WERI-Rb-1 (cell line): ENCODE measurements at regions not wholly inside any gene's neighbourhood (a gene's known extent, or its start where the extent isn't known, plus 50 kb on each side); places are given as distances from the start of the nearest gene placed in this dataset.
"Not testable (repeated sequence)": the region's sequence is repeated elsewhere in the genome, so short reads cannot be mapped to it uniquely, and the experiment has no call there.

Experiments
- DNase-seq: peaks from one replicate; pipeline ENCODE4 v3.0.0-alpha.2; 2020
- H3K27ac ChIP-seq: fragments of 250-450 bp; sonication (Bioruptor Pico); 2 replicates; pipeline ENCODE4 v1.5.1; 2020; ENCODE audit warnings: mild to moderate bottlenecking, moderate library complexity
- H3K27me3 ChIP-seq: fragments of 250-450 bp; sonication (Bioruptor Pico); 2 replicates; pipeline ENCODE4 v1.5.1; 2021; ENCODE audit warnings: mild to moderate bottlenecking, low read depth, moderate library complexity; ENCODE audit not compliant: insufficient read depth, severe bottlenecking
- H3K36me3 ChIP-seq: fragments of 250-450 bp; sonication (Bioruptor Pico); 2 replicates; pipeline ENCODE4 v1.5.1; 2020; ENCODE audit warnings: mild to moderate bottlenecking, moderate library complexity
- H3K4me3 ChIP-seq: 2 replicates; pipeline ENCODE4 v1.5.1; 2011; ENCODE audit warnings: low read depth, mild to moderate bottlenecking, control low read depth, low read length
- H3K9me3 ChIP-seq: fragments of 250-450 bp; sonication (Bioruptor Pico); 2 replicates; pipeline ENCODE4 v1.5.1; 2021; ENCODE audit warnings: mild to moderate bottlenecking, moderate library complexity; ENCODE audit not compliant: severe bottlenecking
- CTCF ChIP-seq: IDR thresholded peaks from 2 replicates; pipeline ENCODE4 v1.5.1; 2011; ENCODE audit warnings: low read depth, mild to moderate bottlenecking, control low read depth, inconsistent platforms, low read length

- H3K9me3 ChIP-seq = no peaks in the 10 kb centered on the region
- DNase-seq = no peak
- TF ChIP-seq CTCF = no peak
- peaks cover 29% of the 10 kb centered on the region for H3K27me3 ChIP-seq
- no peaks in the 10 kb centered on the region for H3K36me3 ChIP-seq
- H3K27ac ChIP-seq = no peak overlapping the region
- H3K4me3 ChIP-seq = no peak overlapping the region
Observed at GRCh38 chrX:125210146-125210545, 109.5 kb upstream of the TEX13C start.

GRCh38 chrX:125219852-125220251 is 99.8 kb upstream of the TEX13C start:
- Histone ChIP-seq H3K27ac (no peak overlapping the region), H3K9me3 (no peaks in the 10 kb centered on the region), H3K36me3 (no peaks in the 10 kb centered on the region), H3K4me3 (no peak overlapping the region), H3K27me3 (peaks cover 5% of the 10 kb centered on the region)
- no peak for TF ChIP-seq CTCF
- DNase-seq = no peak

GRCh38 chrX:125236955-125237354 is 82.7 kb upstream of the TEX13C start:
- no peak overlapping the region for H3K4me3 ChIP-seq
- no peak overlapping the region for H3K27ac ChIP-seq
- H3K36me3 ChIP-seq = no peaks in the 10 kb centered on the region
- no peak for TF ChIP-seq CTCF
- H3K27me3 ChIP-seq = peaks cover 22% of the 10 kb centered on the region
- no peak for DNase-seq
- H3K9me3 ChIP-seq = no peaks in the 10 kb centered on the region

GRCh38 chrX:125248931-125249330 is 70.7 kb upstream of the TEX13C start:
- no peak for TF ChIP-seq CTCF

GRCh38 chrX:125255759-125256158 is 63.9 kb upstream of the TEX13C start:
- H3K36me3 ChIP-seq, H3K27ac ChIP-seq, H3K9me3 ChIP-seq, DNase-seq, H3K4me3 ChIP-seq: not testable (repeated sequence)
- H3K27me3 ChIP-seq = peaks cover 39% of the 10 kb centered on the region

More at GRCh38 chrX:125248931-125249330, 70.7 kb upstream of the TEX13C start:
- no peak overlapping the region for H3K27ac ChIP-seq
- DNase-seq = no peak
- H3K9me3 ChIP-seq = no peaks in the 10 kb centered on the region
- no peaks in the 10 kb centered on the region for H3K36me3 ChIP-seq
- H3K27me3 ChIP-seq = peaks cover 25% of the 10 kb centered on the region
- H3K4me3 ChIP-seq = no peak overlapping the region

- no peak overlapping the region for H3K27ac ChIP-seq
- H3K4me3 ChIP-seq = no peak overlapping the region
- no peak for TF ChIP-seq CTCF
- peaks cover 13% of the 10 kb centered on the region for H3K27me3 ChIP-seq
- no peak for DNase-seq
- no peaks in the 10 kb centered on the region for H3K36me3 ChIP-seq
- no peaks in the 10 kb centered on the region for H3K9me3 ChIP-seq
Observed at GRCh38 chrX:125262836-125263235, 56.8 kb upstream of the TEX13C start.
